B cell (primary cell): ENCODE measurements at regions not wholly inside any gene's neighbourhood (a gene's known extent, or its start where the extent isn't known, plus 50 kb on each side); places are given as distances from the start of the nearest gene placed in this dataset.

Source experiments
- EZH2 ChIP-seq: IDR thresholded peaks from 2 replicates; pipeline ENCODE4 v1.6.1; 2012; ENCODE audit warnings: borderline replicate concordance, low read depth, mild to moderate bottlenecking, moderate library complexity, low read length; ENCODE audit not compliant: insufficient read depth, poor library complexity, severe bottlenecking
- TF ChIP-seq, protein P1 (sequence below): fragments of 200-600 bp; IDR thresholded peaks from one replicate; pipeline ENCODE4 v1.8.0; 2022; ENCODE audit warnings: antibody characterized with exemption, mild to moderate bottlenecking

- TF ChIP-seq, protein P1, sequence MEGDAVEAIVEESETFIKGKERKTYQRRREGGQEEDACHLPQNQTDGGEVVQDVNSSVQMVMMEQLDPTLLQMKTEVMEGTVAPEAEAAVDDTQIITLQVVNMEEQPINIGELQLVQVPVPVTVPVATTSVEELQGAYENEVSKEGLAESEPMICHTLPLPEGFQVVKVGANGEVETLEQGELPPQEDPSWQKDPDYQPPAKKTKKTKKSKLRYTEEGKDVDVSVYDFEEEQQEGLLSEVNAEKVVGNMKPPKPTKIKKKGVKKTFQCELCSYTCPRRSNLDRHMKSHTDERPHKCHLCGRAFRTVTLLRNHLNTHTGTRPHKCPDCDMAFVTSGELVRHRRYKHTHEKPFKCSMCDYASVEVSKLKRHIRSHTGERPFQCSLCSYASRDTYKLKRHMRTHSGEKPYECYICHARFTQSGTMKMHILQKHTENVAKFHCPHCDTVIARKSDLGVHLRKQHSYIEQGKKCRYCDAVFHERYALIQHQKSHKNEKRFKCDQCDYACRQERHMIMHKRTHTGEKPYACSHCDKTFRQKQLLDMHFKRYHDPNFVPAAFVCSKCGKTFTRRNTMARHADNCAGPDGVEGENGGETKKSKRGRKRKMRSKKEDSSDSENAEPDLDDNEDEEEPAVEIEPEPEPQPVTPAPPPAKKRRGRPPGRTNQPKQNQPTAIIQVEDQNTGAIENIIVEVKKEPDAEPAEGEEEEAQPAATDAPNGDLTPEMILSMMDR: no peak
- TF ChIP-seq EZH2: no peak
Observed at GRCh38 chr13:40052954-40053353, 397.5 kb downstream of the COG6 start.
